ENCODE measurements at regions not wholly inside any gene's neighbourhood (a gene's known extent, or its start where the extent isn't known, plus 50 kb on each side); places are given as distances from the start of the nearest gene placed in this dataset.

GRCh38 chr14:85466678-85467077 is 63.3 kb upstream of the FLRT2 start:
- Histone ChIP-seq H3K4me3 (no peak overlapping the region), H3K36me3 (ENCODE audit: low read depth) (no peaks in the 10 kb centered on the region), H3K4me1 (ENCODE audit: low read depth) (no peaks in the 10 kb centered on the region), H3K9me3 (no peaks in the 10 kb centered on the region)
- ATAC-seq (no peak), DNase-seq (no peak)
- intact Hi-C loops (cut with DNase I, micrococcal nuclease) = no loop called here
- no peak for TF ChIP-seq CTCF (IDR thresholded peaks at IDR 0.05)

- Histone ChIP-seq H3K4me1 (ENCODE audit: low read depth) (no peaks in the 10 kb centered on the region), H3K9me3 (no peaks in the 10 kb centered on the region), H3K36me3 (ENCODE audit: low read depth) (no peaks in the 10 kb centered on the region), H3K4me3 (no peak overlapping the region)
- intact Hi-C loops (cut with DNase I, micrococcal nuclease) = no loop called here
- no peak for TF ChIP-seq CTCF (IDR thresholded peaks at IDR 0.05)
- ATAC-seq (no peak), DNase-seq (no peak)
These were observed 61.1 kb upstream of the FLRT2 start for GRCh38 chr14:85468816-85469215.

GRCh38 chr14:85471156-85471555 is 58.8 kb upstream of the FLRT2 start:
- Histone ChIP-seq H3K4me3 (no peak overlapping the region), H3K9me3 (no peaks in the 10 kb centered on the region), H3K4me1 (ENCODE audit: low read depth) (no peaks in the 10 kb centered on the region), H3K36me3 (ENCODE audit: low read depth) (no peaks in the 10 kb centered on the region)
- no peak for TF ChIP-seq CTCF (IDR thresholded peaks at IDR 0.05)
- intact Hi-C loops (cut with DNase I, micrococcal nuclease) = no loop called here
- ATAC-seq (no peak), DNase-seq (no peak)

GRCh38 chr14:85471744-85472143 is 58.2 kb upstream of the FLRT2 start:
- no peak overlapping the region for H3K4me3 ChIP-seq
- no peak for TF ChIP-seq CTCF (IDR thresholded peaks at IDR 0.05)
- intact Hi-C loops (cut with DNase I, micrococcal nuclease) = no loop called here
- H3K4me1 ChIP-seq (ENCODE audit: low read depth) = no peaks in the 10 kb centered on the region
- ATAC-seq (no peak), DNase-seq (no peak)
- H3K9me3 ChIP-seq = no peaks in the 10 kb centered on the region
- H3K36me3 ChIP-seq (ENCODE audit: low read depth) = no peaks in the 10 kb centered on the region

- no peak for DNase-seq
- Histone ChIP-seq H3K4me1 (ENCODE audit: low read depth) (no peaks in the 10 kb centered on the region), H3K36me3 (ENCODE audit: low read depth) (no peaks in the 10 kb centered on the region), H3K9me3 (no peaks in the 10 kb centered on the region), H3K4me3 (no peak overlapping the region)
- intact Hi-C loops (cut with DNase I, micrococcal nuclease) = no loop called here
- no peak for TF ChIP-seq CTCF (IDR thresholded peaks at IDR 0.05)
- ATAC-seq = no peak
These were observed 55.5 kb upstream of the FLRT2 start for GRCh38 chr14:85474431-85474830.

- no peak for ATAC-seq
- no peak overlapping the region for H3K4me3 ChIP-seq
- DNase-seq = no peak
- no peak for TF ChIP-seq CTCF (IDR thresholded peaks at IDR 0.05)
- H3K9me3 ChIP-seq = no peaks in the 10 kb centered on the region
- intact Hi-C loops (cut with DNase I, micrococcal nuclease) = no loop called here
- H3K36me3 ChIP-seq (ENCODE audit: low read depth) = no peaks in the 10 kb centered on the region
- H3K4me1 ChIP-seq (ENCODE audit: low read depth) = no peaks in the 10 kb centered on the region
These were observed 54.8 kb upstream of the FLRT2 start for GRCh38 chr14:85475113-85475512.

Measured in mucosa of descending colon (tissue), 3 donors.